ENCODE measurements at regions not wholly inside any gene's neighbourhood (a gene's known extent, or its start where the extent isn't known, plus 50 kb on each side); places are given as distances from the start of the nearest gene placed in this dataset.

- Mint-ChIP-seq H3K4me3 (no peak overlapping the region), H3K9me3 (no peaks in the 10 kb centered on the region), H3K36me3 (ENCODE audit: low read depth) (peaks cover 7% of the 10 kb centered on the region; the same call in 1 of the 2 replicates), H3K4me1 (ENCODE audit: low read depth) (no peaks in the 10 kb centered on the region), H3K27me3 (ENCODE audit: insufficient read depth) (no peaks in the 10 kb centered on the region), H3K27ac (no peak overlapping the region)
- TF ChIP-seq CTCF (IDR thresholded peaks at IDR 0.05) = no peak
- DNase-seq = no peak
Measured at GRCh38 chr5:8892926-8893325, 652.9 kb downstream of the SEMA5A start.

- peaks cover 3% of the 10 kb centered on the region; the same call in 1 of the 2 replicates for H3K4me1 Mint-ChIP-seq (ENCODE audit: low read depth)
- TF ChIP-seq CTCF (IDR thresholded peaks at IDR 0.05) = no peak
- DNase-seq = no peak
- H3K27ac Mint-ChIP-seq = no peak overlapping the region
- peaks cover 7% of the 10 kb centered on the region; the same call in 1 of the 2 replicates for H3K36me3 Mint-ChIP-seq (ENCODE audit: low read depth)
- no peaks in the 10 kb centered on the region for H3K9me3 Mint-ChIP-seq
- H3K27me3 Mint-ChIP-seq (ENCODE audit: insufficient read depth) = no peaks in the 10 kb centered on the region
- H3K4me3 Mint-ChIP-seq = no peak overlapping the region
Measured at GRCh38 chr5:8894031-8894430, 651.8 kb downstream of the SEMA5A start.

GRCh38 chr5:8895062-8895461, 650.8 kb downstream of the SEMA5A start:
- TF ChIP-seq CTCF (IDR thresholded peaks at IDR 0.05) = no peak
- H3K27ac Mint-ChIP-seq = no peak overlapping the region
- DNase-seq = no peak
- H3K9me3 Mint-ChIP-seq = no peaks in the 10 kb centered on the region
- H3K36me3 Mint-ChIP-seq (ENCODE audit: low read depth) = peaks cover 7% of the 10 kb centered on the region; the same call in 1 of the 2 replicates
- peaks cover 8% of the 10 kb centered on the region; the same call in 1 of the 2 replicates for H3K4me1 Mint-ChIP-seq (ENCODE audit: low read depth)
- no peak overlapping the region for H3K4me3 Mint-ChIP-seq
- no peaks in the 10 kb centered on the region for H3K27me3 Mint-ChIP-seq (ENCODE audit: insufficient read depth)

GRCh38 chr5:8895599-8895998, 650.3 kb downstream of the SEMA5A start:
- Mint-ChIP-seq H3K27ac (no peak overlapping the region), H3K36me3 (ENCODE audit: low read depth) (peaks cover 7% of the 10 kb centered on the region; the same call in 1 of the 2 replicates), H3K27me3 (ENCODE audit: insufficient read depth) (no peaks in the 10 kb centered on the region), H3K4me3 (no peak overlapping the region), H3K4me1 (ENCODE audit: low read depth) (peaks cover 13% of the 10 kb centered on the region; the same call in 1 of the 2 replicates), H3K9me3 (no peaks in the 10 kb centered on the region)
- no peak for TF ChIP-seq CTCF (IDR thresholded peaks at IDR 0.05)
- DNase-seq = no peak

- Mint-ChIP-seq H3K27me3 (ENCODE audit: insufficient read depth) (no peaks in the 10 kb centered on the region), H3K4me3 (no peak overlapping the region), H3K9me3 (no peaks in the 10 kb centered on the region), H3K4me1 (ENCODE audit: low read depth) (peaks cover 19% of the 10 kb centered on the region), H3K36me3 (ENCODE audit: low read depth) (no peaks in the 10 kb centered on the region; the same call in 1 of the 2 replicates), H3K27ac (no peak overlapping the region)
- TF ChIP-seq CTCF (IDR thresholded peaks at IDR 0.05) = no peak
- no peak for DNase-seq
Measured at GRCh38 chr5:8897316-8897715, 648.6 kb downstream of the SEMA5A start.

- Mint-ChIP-seq H3K27me3 (ENCODE audit: insufficient read depth) (no peaks in the 10 kb centered on the region), H3K36me3 (ENCODE audit: low read depth) (peaks cover 5% of the 10 kb centered on the region; the same call in 1 of the 2 replicates), H3K9me3 (no peaks in the 10 kb centered on the region), H3K4me1 (ENCODE audit: low read depth) (peaks cover 70% of the 10 kb centered on the region), H3K27ac (peak overlapping the region; percentile 60), H3K4me3 (peak overlapping the region; percentile 22; the same call in 1 of the 2 replicates)
- TF ChIP-seq CTCF (IDR thresholded peaks at IDR 0.05) = no peak
- DNase-seq = peak; percentile 76
Measured at GRCh38 chr5:8905021-8905420, 640.9 kb downstream of the SEMA5A start.
